ENCODE measurements at regions not wholly inside any gene's neighbourhood (a gene's known extent, or its start where the extent isn't known, plus 50 kb on each side); places are given as distances from the start of the nearest gene placed in this dataset.
"Not testable (repeated sequence)": the region's sequence is repeated elsewhere in the genome, so short reads cannot be mapped to it uniquely, and the experiment has no call there.

DNA sequence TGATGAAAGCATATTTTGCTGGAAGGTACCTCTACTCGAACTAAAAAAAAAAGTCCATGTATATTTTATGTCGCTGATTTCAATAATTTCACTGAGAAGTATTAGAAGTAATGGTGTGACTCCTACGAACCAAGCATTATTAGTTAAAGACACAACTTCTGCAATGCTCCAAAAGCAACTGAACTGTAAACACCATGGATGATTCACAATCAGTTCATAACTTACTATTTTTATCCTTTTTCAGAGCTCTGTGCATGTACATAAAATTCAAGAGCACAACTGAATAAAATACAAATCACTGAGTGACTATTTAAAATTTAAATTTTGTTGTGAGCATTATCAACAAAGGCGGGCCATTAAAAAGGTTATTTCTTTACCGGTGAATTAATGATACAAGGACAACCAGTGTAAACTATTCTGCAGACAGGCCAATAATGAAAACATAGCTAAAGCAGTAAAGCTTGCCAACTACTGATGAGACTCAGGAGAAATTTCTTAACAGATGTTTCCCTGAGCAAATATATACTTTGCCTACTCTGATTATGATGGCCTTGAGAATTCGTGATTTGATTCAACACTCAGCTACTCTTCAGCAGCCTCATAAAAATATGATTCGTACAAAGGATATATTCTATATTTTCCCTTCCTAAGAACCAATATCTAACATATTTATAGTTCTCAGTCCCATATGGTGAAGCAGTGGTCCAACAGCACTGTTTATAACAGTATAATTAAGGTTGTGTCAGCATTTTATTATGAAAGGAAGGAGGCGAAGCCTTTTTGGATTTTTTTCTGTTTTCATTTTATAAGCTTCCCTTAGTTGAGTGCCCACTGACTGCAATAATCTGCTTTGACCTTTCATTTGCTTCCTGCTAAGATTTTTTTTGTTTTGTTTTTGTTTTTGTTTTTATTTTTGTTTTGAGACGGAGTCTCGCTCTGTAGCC lies 62.8 kb upstream of the NEIL3 start:
- Mint-ChIP-seq H3K27ac (no peak overlapping the region), H3K9me3 (no peaks in the 10 kb centered on the region), H3K4me3 (no peak overlapping the region), H3K36me3 (ENCODE audit: low read depth) (no peaks in the 10 kb centered on the region), H3K4me1 (no peaks in the 10 kb centered on the region), H3K27me3 (ENCODE audit: low read depth, poor library complexity) (peaks cover 14% of the 10 kb centered on the region)
- TF ChIP-seq, protein P1, sequence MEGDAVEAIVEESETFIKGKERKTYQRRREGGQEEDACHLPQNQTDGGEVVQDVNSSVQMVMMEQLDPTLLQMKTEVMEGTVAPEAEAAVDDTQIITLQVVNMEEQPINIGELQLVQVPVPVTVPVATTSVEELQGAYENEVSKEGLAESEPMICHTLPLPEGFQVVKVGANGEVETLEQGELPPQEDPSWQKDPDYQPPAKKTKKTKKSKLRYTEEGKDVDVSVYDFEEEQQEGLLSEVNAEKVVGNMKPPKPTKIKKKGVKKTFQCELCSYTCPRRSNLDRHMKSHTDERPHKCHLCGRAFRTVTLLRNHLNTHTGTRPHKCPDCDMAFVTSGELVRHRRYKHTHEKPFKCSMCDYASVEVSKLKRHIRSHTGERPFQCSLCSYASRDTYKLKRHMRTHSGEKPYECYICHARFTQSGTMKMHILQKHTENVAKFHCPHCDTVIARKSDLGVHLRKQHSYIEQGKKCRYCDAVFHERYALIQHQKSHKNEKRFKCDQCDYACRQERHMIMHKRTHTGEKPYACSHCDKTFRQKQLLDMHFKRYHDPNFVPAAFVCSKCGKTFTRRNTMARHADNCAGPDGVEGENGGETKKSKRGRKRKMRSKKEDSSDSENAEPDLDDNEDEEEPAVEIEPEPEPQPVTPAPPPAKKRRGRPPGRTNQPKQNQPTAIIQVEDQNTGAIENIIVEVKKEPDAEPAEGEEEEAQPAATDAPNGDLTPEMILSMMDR (IDR thresholded peaks at IDR 0.05): no peak
- no peak for DNase-seq

- Mint-ChIP-seq H3K4me3 (no peak overlapping the region), H3K27ac (no peak overlapping the region), H3K4me1 (no peaks in the 10 kb centered on the region), H3K27me3 (ENCODE audit: low read depth, poor library complexity) (peaks cover 13% of the 10 kb centered on the region), H3K36me3 (ENCODE audit: low read depth) (no peaks in the 10 kb centered on the region), H3K9me3 (no peaks in the 10 kb centered on the region)
- TF ChIP-seq, protein P1 (IDR thresholded peaks at IDR 0.05): peak; percentile 97
- peak; percentile 79 for DNase-seq
Measured at GRCh38 chr4:177250056-177250696, 59.5 kb upstream of the NEIL3 start.

GRCh38 chr4:177251237-177251636 lies 58.4 kb upstream of the NEIL3 start:
- no peaks in the 10 kb centered on the region for H3K36me3 Mint-ChIP-seq (ENCODE audit: low read depth)
- H3K9me3 Mint-ChIP-seq: no peaks in the 10 kb centered on the region
- TF ChIP-seq, protein P1 (IDR thresholded peaks at IDR 0.05): no peak
- DNase-seq: no peak
- H3K27ac Mint-ChIP-seq: no peak overlapping the region
- no peaks in the 10 kb centered on the region for H3K4me1 Mint-ChIP-seq
- peaks cover 13% of the 10 kb centered on the region for H3K27me3 Mint-ChIP-seq (ENCODE audit: low read depth, poor library complexity)
- no peak overlapping the region for H3K4me3 Mint-ChIP-seq

DNA sequence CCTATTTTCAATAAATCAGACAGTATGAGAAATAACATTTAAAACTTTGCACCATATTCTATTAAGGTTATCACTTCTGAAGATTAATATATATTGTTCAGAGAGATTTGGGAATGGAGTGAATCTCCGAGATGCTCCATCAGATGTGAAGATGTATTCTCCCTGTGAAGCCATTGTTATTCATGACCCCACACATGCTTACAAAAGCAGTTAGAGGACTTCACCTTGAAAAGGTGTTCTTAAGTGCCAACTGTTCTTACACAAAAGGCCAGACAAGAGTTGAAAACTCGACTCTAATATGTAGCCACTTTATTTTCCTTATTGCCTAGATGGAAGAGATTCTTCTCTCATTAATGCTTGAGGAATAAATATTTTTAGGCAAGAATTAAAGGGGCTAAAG lies 54.3 kb upstream of the NEIL3 start:
- no peak overlapping the region for H3K4me3 Mint-ChIP-seq
- no peaks in the 10 kb centered on the region for H3K36me3 Mint-ChIP-seq (ENCODE audit: low read depth)
- peaks cover 13% of the 10 kb centered on the region for H3K9me3 Mint-ChIP-seq
- H3K27ac Mint-ChIP-seq: no peak overlapping the region
- H3K27me3 Mint-ChIP-seq (ENCODE audit: low read depth, poor library complexity): peaks cover 5% of the 10 kb centered on the region
- DNase-seq: no peak
- TF ChIP-seq, protein P1 (IDR thresholded peaks at IDR 0.05): no peak
- no peaks in the 10 kb centered on the region for H3K4me1 Mint-ChIP-seq

- DNase-seq: no peak
- Mint-ChIP-seq H3K4me1 (no peaks in the 10 kb centered on the region), H3K27ac (no peak overlapping the region), H3K9me3 (peaks cover 13% of the 10 kb centered on the region), H3K36me3 (ENCODE audit: low read depth) (no peaks in the 10 kb centered on the region), H3K27me3 (ENCODE audit: low read depth, poor library complexity) (peaks cover 5% of the 10 kb centered on the region), H3K4me3 (no peak overlapping the region)
- TF ChIP-seq, protein P1 (IDR thresholded peaks at IDR 0.05): no peak
Measured at GRCh38 chr4:177256950-177257349, 52.7 kb upstream of the NEIL3 start.

DNA sequence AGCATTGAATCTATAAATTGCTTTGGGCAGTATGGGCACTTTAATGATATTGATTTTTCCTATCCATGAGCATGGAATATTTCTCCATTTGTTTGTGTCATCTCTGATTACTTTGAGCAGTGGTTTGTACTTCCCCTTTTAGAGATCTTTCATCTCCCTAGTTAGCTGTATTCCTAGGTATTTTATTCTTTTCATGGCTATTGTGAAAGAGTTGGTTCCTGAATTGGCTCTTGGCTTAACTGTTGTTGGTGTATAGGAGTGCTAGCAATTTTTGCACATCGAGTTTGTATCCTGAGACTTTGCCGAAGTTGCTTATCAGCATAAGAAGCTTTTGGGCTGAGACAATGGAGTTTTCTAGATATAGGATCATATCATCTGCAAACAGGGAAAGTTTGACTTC lies 50.2 kb upstream of the NEIL3 start:
- not testable (repeated sequence) for H3K27me3 Mint-ChIP-seq (ENCODE audit: low read depth, poor library complexity); H3K36me3 Mint-ChIP-seq (ENCODE audit: low read depth); H3K4me3 Mint-ChIP-seq; DNase-seq; H3K4me1 Mint-ChIP-seq; H3K27ac Mint-ChIP-seq
- H3K9me3 Mint-ChIP-seq: peaks cover 13% of the 10 kb centered on the region

Data from nephron progenitor cell (in vitro differentiated cells).